ENCODE measurements at regions not wholly inside any gene's neighbourhood (a gene's known extent, or its start where the extent isn't known, plus 50 kb on each side); places are given as distances from the start of the nearest gene placed in this dataset.

GRCh38 chr13:80906860-80907259, 565.9 kb upstream of the SPRY2 start:
- intact Hi-C loops (cut with micrococcal nuclease) = no loop called here
- H3K9me2 ChIP-seq (replicated peaks; ENCODE audit: low read length) = no peaks in the 10 kb centered on the region
- H3K27ac ChIP-seq (ENCODE audit: low read length) = no peak overlapping the region
- H3K4me2 ChIP-seq (ENCODE audit: low read length) = no peak overlapping the region
- ChIA-PET POLR2A (ENCODE audit: unreplicated experiment) (no interaction called here), CTCF (no interaction called here)
- no peaks in the 10 kb centered on the region for H3K79me2 ChIP-seq (ENCODE audit: low read length)
- no peaks in the 10 kb centered on the region for H3F3A ChIP-seq (ENCODE audit: low read length, unreplicated experiment)
- no peaks in the 10 kb centered on the region for H3K4me1 ChIP-seq (ENCODE audit: insufficient read depth, low read length)
- no peak overlapping the region for H3K4me3 ChIP-seq (ENCODE audit: low read length)
- no peaks in the 10 kb centered on the region for H3K27me3 ChIP-seq (ENCODE audit: low read length)
- no peak for TF ChIP-seq EZH2 (IDR thresholded peaks at IDR 0.05; ENCODE audit: low read length, unreplicated experiment)
- TF ChIP-seq, protein P1, sequence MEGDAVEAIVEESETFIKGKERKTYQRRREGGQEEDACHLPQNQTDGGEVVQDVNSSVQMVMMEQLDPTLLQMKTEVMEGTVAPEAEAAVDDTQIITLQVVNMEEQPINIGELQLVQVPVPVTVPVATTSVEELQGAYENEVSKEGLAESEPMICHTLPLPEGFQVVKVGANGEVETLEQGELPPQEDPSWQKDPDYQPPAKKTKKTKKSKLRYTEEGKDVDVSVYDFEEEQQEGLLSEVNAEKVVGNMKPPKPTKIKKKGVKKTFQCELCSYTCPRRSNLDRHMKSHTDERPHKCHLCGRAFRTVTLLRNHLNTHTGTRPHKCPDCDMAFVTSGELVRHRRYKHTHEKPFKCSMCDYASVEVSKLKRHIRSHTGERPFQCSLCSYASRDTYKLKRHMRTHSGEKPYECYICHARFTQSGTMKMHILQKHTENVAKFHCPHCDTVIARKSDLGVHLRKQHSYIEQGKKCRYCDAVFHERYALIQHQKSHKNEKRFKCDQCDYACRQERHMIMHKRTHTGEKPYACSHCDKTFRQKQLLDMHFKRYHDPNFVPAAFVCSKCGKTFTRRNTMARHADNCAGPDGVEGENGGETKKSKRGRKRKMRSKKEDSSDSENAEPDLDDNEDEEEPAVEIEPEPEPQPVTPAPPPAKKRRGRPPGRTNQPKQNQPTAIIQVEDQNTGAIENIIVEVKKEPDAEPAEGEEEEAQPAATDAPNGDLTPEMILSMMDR (conservative IDR thresholded peaks at IDR 0.05; ENCODE audit: low read depth, low read length) = no peak
- no peak for TF ChIP-seq EZH2phosphoT487 (IDR thresholded peaks at IDR 0.05; ENCODE audit: borderline replicate concordance, low read length)
- BruUV-seq (replicated peaks) = no TSS peak
- H3K36me3 ChIP-seq (ENCODE audit: low read depth, low read length) = no peaks in the 10 kb centered on the region
- DNase-seq (no peak), ATAC-seq (no peak)
- no peak overlapping the region for H3K9ac ChIP-seq (ENCODE audit: low read length)
- no peaks in the 10 kb centered on the region for H4K20me1 ChIP-seq (ENCODE audit: low read length)
- no peaks in the 10 kb centered on the region for H3K9me3 ChIP-seq (ENCODE audit: low read length)
- no peak overlapping the region for H2AFZ ChIP-seq (ENCODE audit: low read length)

- intact Hi-C loops (cut with micrococcal nuclease) = no loop called here
- H3K4me1 ChIP-seq (ENCODE audit: insufficient read depth, low read length) = no peaks in the 10 kb centered on the region
- POLR2A ChIA-PET (ENCODE audit: unreplicated experiment) = no interaction called here
- H3K36me3 ChIP-seq (ENCODE audit: low read depth, low read length) = no peaks in the 10 kb centered on the region
- H3K27me3 ChIP-seq (ENCODE audit: low read length) = no peaks in the 10 kb centered on the region
- CTCF ChIA-PET = no interaction called here
- H3K9me2 ChIP-seq (replicated peaks; ENCODE audit: low read length) = no peaks in the 10 kb centered on the region
- no peak overlapping the region for H3K4me2 ChIP-seq (ENCODE audit: low read length)
- no peak overlapping the region for H3K4me3 ChIP-seq (ENCODE audit: low read length)
- no peak overlapping the region for H3K27ac ChIP-seq (ENCODE audit: low read length)
- no peaks in the 10 kb centered on the region for H3K9me3 ChIP-seq (ENCODE audit: low read length)
- no peak overlapping the region for H3K9ac ChIP-seq (ENCODE audit: low read length)
- no peaks in the 10 kb centered on the region for H3F3A ChIP-seq (ENCODE audit: low read length, unreplicated experiment)
- ATAC-seq (no peak), DNase-seq (no peak)
- TF ChIP-seq EZH2phosphoT487 (IDR thresholded peaks at IDR 0.05; ENCODE audit: borderline replicate concordance, low read length) = no peak
- TF ChIP-seq, protein P1 (conservative IDR thresholded peaks at IDR 0.05; ENCODE audit: low read depth, low read length) = no peak
- TF ChIP-seq EZH2 (IDR thresholded peaks at IDR 0.05; ENCODE audit: low read length, unreplicated experiment) = no peak
- no peaks in the 10 kb centered on the region for H4K20me1 ChIP-seq (ENCODE audit: low read length)
- no peaks in the 10 kb centered on the region for H3K79me2 ChIP-seq (ENCODE audit: low read length)
- no TSS peak for BruUV-seq (replicated peaks)
- no peak overlapping the region for H2AFZ ChIP-seq (ENCODE audit: low read length)
Measured at GRCh38 chr13:80904386-80904785, 563.5 kb upstream of the SPRY2 start.

- no peak for ATAC-seq
- TF ChIP-seq EZH2phosphoT487 (IDR thresholded peaks at IDR 0.05; ENCODE audit: borderline replicate concordance, low read length) (no peak), EZH2 (IDR thresholded peaks at IDR 0.05; ENCODE audit: low read length, unreplicated experiment) (no peak)
- TF ChIP-seq, protein P1 (conservative IDR thresholded peaks at IDR 0.05; ENCODE audit: low read depth, low read length) = no peak
- Histone ChIP-seq H3K36me3 (ENCODE audit: low read depth, low read length) (no peaks in the 10 kb centered on the region), H3K79me2 (ENCODE audit: low read length) (no peaks in the 10 kb centered on the region), H3K9me3 (ENCODE audit: low read length) (no peaks in the 10 kb centered on the region), H2AFZ (ENCODE audit: low read length) (no peak overlapping the region), H3K9me2 (replicated peaks; ENCODE audit: low read length) (no peaks in the 10 kb centered on the region), H3F3A (ENCODE audit: low read length, unreplicated experiment) (no peaks in the 10 kb centered on the region), H3K27me3 (ENCODE audit: low read length) (no peaks in the 10 kb centered on the region), H3K4me3 (ENCODE audit: low read length) (no peak overlapping the region), H3K9ac (ENCODE audit: low read length) (no peak overlapping the region), H3K4me1 (ENCODE audit: insufficient read depth, low read length) (no peaks in the 10 kb centered on the region), H3K4me2 (ENCODE audit: low read length) (no peak overlapping the region), H3K27ac (ENCODE audit: low read length) (no peak overlapping the region), H4K20me1 (ENCODE audit: low read length) (no peaks in the 10 kb centered on the region)
- DNase-seq = no peak
- CTCF ChIA-PET = no interaction called here
- BruUV-seq (replicated peaks) = no TSS peak
- POLR2A ChIA-PET (ENCODE audit: unreplicated experiment) = no interaction called here
- intact Hi-C loops (cut with micrococcal nuclease) = no loop called here
Measured at GRCh38 chr13:80903911-80904310, 563.0 kb upstream of the SPRY2 start.
